GM19043 (cell line): ENCODE measurements at regions not wholly inside any gene's neighbourhood (a gene's known extent, or its start where the extent isn't known, plus 50 kb on each side); places are given as distances from the start of the nearest gene placed in this dataset.
"Not testable (repeated sequence)": the region's sequence is repeated elsewhere in the genome, so short reads cannot be mapped to it uniquely, and the experiment has no call there.

Experiments used
- ATAC-seq: cut with Tn5 transposase; IDR thresholded peaks from one replicate; pipeline ENCODE4 v1.9.1; 2021; ENCODE audit warnings: low read depth; ENCODE audit not compliant: unreplicated experiment

GRCh38 chr13:42396901-42397655 lies 125.1 kb downstream of the AKAP11 start:
- no peak for ATAC-seq

DNA sequence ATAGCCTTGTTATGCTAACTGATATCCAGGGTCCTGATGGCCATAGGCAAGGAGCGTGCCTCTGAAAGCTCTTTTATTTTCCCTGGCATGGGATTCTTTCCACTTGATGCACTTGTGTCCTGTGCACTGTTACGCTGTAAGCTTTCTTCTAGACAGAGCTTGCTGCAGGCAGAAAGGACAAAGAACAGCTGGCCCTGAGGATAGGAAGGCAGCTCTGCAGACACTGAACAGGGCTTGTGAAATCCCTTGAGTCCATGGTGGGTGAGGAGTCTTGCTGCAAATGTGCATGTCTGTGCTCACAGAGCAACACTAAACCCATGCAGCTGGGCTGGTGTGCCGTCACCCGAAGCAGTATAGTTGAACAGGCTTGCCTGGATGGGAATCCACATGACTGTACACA lies 126.6 kb downstream of the AKAP11 start:
- ATAC-seq: no peak

- ATAC-seq: no peak
Observed at GRCh38 chr13:42400188-42400833, 128.4 kb downstream of the AKAP11 start.

GRCh38 chr13:42401376-42401775 lies 129.4 kb downstream of the AKAP11 start:
- ATAC-seq: no peak

GRCh38 chr13:42405665-42406390 lies 133.9 kb downstream of the AKAP11 start:
- ATAC-seq: peak; percentile 77

- ATAC-seq: no peak
Observed at GRCh38 chr13:42409075-42409474, 137.1 kb downstream of the AKAP11 start.

- ATAC-seq: no peak
Observed at GRCh38 chr13:42409551-42409950, 137.6 kb downstream of the AKAP11 start.

DNA sequence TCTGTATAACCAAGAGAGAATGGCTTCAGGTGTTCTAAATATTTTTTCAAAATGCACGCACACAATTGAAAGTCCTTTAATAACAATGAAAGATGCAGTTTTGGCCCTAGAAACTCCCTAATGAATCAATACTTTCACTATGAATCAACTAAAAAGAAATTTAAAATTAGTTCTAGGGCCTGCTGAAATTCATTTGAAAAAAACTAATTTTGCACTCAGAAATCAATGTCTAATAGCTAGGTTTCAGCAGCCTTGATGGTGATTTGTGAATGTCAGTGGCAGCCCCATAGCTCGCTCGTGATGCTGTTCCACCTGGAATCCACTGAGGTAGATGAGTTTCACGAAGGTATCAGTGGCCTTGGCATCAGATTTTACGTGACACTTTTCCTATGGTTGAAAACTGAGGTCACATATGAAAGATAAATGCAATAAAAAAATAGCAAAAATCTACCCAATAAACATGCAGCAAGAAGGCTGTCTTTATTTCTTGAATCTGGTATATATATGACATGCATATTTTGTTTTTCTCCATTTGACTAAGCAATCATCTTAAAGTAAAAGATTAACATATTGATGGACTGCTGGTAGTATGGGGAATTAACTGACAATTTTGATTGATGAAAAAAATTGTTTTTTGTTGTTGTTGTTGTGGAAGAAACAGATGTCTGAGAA lies 141.0 kb downstream of the AKAP11 start:
- peak; percentile 50 for ATAC-seq

DNA sequence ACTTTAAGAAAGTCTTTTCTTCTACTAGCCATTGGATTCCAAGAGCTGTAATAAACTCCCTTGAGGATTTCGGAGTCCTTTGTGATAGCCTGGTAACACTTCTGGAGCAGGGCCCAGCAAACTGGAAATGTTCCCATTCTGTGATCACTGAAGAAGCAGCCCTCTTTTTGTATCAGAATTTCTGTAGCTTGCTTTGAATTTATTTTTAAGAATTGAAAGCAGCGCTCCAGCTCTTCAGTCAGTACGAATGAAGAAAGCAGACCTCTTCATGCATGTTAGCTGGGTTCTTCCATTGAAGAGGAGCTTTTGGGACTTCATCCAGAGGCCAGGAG lies 141.5 kb downstream of the AKAP11 start:
- ATAC-seq: no peak

DNA sequence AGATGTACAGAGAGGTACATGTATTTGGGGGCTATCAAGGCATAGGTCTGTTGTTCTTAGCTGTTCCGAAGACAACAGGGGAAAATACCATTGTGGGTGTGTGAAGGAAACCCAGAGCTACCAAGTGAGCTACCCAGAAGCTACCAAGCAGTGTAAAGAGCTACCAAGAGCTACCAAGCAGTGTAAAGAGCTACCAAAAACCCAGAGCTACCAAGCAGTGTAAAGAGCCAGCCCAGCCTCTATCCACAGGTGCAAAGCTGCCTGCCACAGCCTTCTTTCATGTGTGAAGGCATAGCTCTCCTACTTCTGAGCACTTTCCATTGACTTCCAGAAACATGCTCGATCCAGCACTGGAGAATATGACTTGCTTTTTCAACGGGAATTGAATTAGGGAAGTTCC lies 145.7 kb downstream of the AKAP11 start:
- ATAC-seq: no peak

DNA sequence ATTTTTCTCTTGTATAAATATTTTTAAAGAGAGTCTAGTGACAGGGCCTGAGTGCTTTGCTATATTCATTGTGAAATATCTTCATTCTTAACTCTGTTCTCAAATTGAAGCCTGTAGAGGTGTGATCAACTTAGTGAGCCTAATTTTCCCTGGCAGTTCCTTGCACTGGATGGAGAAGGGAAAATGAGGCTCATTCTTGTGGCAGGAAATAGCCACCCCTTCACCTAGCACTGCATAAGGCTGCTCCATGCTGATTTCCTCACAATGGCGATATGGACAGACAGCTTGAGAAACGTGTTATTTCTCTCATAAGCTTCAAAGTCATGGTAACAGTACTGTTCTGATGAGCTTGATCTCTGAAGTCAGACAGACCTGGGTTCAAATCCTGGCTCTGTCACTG lies 146.2 kb downstream of the AKAP11 start:
- no peak for ATAC-seq

GRCh38 chr13:42420304-42420703 lies 148.4 kb downstream of the AKAP11 start:
- peak; percentile 73 for ATAC-seq

GRCh38 chr13:42422681-42423080 lies 150.7 kb downstream of the AKAP11 start:
- ATAC-seq: no peak

- no peak for ATAC-seq
Observed at GRCh38 chr13:42424182-42424581, 149.8 kb upstream of the TNFSF11 start.

DNA sequence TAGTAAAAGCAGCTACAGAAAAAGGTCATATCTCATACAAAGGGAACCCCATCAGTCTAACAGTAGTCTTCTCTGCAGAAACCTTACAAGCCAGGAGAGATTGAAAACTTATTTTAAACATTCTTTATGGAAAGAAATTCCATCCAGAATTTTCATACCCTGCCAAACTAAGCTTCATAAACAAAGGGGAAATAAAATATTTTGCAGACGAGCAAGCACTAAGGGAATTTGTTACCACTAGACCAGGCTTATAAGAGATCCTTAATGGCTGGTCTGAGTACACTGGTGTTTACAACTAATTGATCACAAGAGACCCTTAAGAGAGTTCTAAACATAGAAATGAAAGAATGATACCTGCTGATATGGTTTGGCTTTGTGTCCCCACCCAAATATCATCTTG lies 128.6 kb upstream of the TNFSF11 start:
- no peak for ATAC-seq

DNA sequence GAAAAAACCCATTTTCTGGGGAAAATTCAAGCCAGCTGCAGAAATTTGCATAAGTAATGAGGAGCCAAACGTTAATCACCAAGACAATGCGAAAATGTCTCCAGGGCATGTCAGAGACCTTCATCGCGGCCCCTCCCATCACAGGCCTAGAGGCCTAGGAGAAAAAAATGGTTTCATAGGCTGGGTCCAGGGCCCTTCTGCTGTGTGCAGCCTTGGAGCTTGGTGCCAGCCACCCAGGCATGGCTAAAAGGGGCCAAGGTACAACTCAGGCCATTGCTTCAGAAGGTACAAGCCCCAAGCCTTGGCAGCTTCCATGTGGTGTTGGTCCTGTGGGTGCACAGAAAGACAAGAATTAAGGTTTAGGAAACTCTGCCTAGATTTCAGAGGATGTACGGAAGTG lies 127.4 kb upstream of the TNFSF11 start:
- not testable (repeated sequence) for ATAC-seq

GRCh38 chr13:42453091-42453645 lies 120.8 kb upstream of the TNFSF11 start:
- ATAC-seq: no peak

- ATAC-seq: no peak
Observed at GRCh38 chr13:42454749-42455148, 119.2 kb upstream of the TNFSF11 start.

DNA sequence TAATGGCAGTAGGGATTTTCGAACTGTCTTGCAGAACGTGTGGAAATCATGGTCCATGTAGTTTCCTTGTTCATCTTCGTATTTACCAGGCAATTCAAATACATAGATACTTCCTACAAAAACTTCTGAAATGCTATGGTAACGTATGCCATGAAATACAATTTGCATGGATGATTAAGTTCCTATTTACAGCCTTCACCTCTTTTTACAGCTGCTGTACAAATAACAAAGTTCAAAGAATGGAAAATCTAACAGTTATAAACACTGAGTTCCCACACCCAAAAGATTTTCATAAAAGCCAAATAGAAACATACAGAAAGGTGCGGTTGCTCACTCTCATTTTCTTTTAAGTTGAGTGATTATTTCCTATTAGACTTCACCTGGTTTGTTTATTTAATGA lies 115.8 kb upstream of the TNFSF11 start:
- ATAC-seq: no peak

DNA sequence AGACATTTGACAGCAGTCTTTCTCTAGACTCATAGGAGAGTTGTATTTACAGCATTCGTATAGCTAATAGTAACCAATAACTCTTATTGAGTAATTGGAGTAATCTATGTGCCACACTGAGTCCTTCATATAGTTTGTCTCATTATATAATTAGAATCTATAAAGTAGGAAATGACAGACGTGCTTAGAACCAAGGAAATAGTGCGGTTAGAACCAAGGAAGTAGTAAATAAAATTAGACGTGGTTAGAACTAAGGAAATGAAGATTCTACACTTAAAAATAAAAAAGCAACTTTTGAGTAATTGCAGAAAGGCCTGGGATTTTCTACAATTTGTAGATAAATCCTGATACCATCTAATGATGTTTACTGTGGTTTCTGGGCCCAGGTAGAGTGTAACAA lies 107.8 kb upstream of the TNFSF11 start:
- no peak for ATAC-seq

DNA sequence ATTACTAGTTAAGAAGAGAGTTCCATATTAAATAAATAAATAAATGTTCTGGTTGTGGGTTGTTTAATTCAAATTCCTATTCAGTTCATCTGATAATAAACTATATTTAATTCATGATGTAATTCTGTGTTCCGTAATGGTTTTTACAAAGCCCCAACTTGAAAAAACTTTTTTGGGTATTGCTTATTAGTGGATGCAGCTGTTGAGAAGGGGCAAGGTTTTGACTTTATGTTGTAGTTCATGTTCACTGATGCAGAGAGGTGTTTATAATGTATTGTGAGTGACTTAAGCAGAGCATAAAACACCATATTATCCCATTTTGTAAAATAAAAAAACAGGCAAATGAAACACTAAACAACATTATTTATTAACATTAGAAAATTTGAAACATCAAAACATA lies 107.3 kb upstream of the TNFSF11 start:
- ATAC-seq: no peak
